IMR-90 (cell line): ENCODE measurements at regions not wholly inside any gene's neighbourhood (a gene's known extent, or its start where the extent isn't known, plus 50 kb on each side); places are given as distances from the start of the nearest gene placed in this dataset.
"Not testable (repeated sequence)": the region's sequence is repeated elsewhere in the genome, so short reads cannot be mapped to it uniquely, and the experiment has no call there.

ENCODE experiments used
- ATAC-seq: fragments of 200-7000 bp; cut with Tn5 transposase; 2 replicates; pipeline ENCODE4 v1.9.1; 2020; ENCODE audit warnings: low read depth, mild to moderate bottlenecking, moderate library complexity
- BruUV-seq: library from RNA; stranded (reverse); fragments of 400-500 nt; replicated peaks from 2 replicates; lab custom pipeline; 2021; lab: Mats Ljungman, UMichigan
- CTCF ChIA-PET: fragments of 300-600 bp; formaldehyde crosslinking; extraction: SDS; loops from one replicate; lab custom pipeline; 2021; ENCODE audit warnings: antibody characterized with exemption; lab: Yijun Ruan, JAX
- POLR2A ChIA-PET: fragments of 300-600 bp; sonication (Branson Sonifier 250); formaldehyde crosslinking; loops from one replicate; lab custom pipeline; 2022; ENCODE audit warnings: antibody characterized with exemption; ENCODE audit not compliant: unreplicated experiment; lab: Charles Lee
- DNase-seq: peaks from one replicate; pipeline ENCODE4 v3.0.0; 2013
- H2AFZ ChIP-seq: replicated peaks from 2 replicates; pipeline ENCODE3; 2013; ENCODE audit warnings: low read length, mild to moderate bottlenecking; ENCODE audit not compliant: poor library complexity
- H2AK5ac ChIP-seq: 2 replicates; pipeline ENCODE4 v1.6.1; 2013; ENCODE audit warnings: low read depth, low read length, inconsistent platforms
- H2AK9ac ChIP-seq: replicated peaks from 2 replicates; pipeline ENCODE3; 2013; ENCODE audit warnings: mild to moderate bottlenecking, low read depth, low read length, moderate library complexity; ENCODE audit not compliant: poor library complexity
- H2BK120ac ChIP-seq: 2 replicates; pipeline ENCODE4 v1.6.1; 2013; ENCODE audit warnings: low read depth, low read length, inconsistent platforms
- H2BK15ac ChIP-seq: 3 replicates; pipeline ENCODE4 v1.6.1; 2013; ENCODE audit warnings: low read depth, low read length, inconsistent platforms
- H2BK20ac ChIP-seq: 2 replicates; pipeline ENCODE4 v1.6.1; 2013; ENCODE audit warnings: low read depth, mild to moderate bottlenecking, inconsistent platforms, low read length, moderate library complexity
- H2BK5ac ChIP-seq: 2 replicates; pipeline ENCODE4 v1.6.1; 2013; ENCODE audit warnings: mild to moderate bottlenecking, low read depth, low read length, inconsistent platforms; ENCODE audit not compliant: poor library complexity, severe bottlenecking
- H3K14ac ChIP-seq: replicated peaks from 2 replicates; pipeline ENCODE4 v1.6.1; 2013; ENCODE audit warnings: low read depth, low read length, inconsistent platforms
- H3K18ac ChIP-seq: 2 replicates; pipeline ENCODE4 v1.6.1; 2013; ENCODE audit warnings: low read depth, low read length, control low read depth
- H3K23ac ChIP-seq: 2 replicates; pipeline ENCODE4 v1.6.1; 2013; ENCODE audit warnings: low read depth, low read length, inconsistent platforms
- H3K27ac ChIP-seq: 2 replicates; pipeline ENCODE4 v1.5.1; 2013; ENCODE audit warnings: mild to moderate bottlenecking, control low read depth, low read length; ENCODE audit not compliant: insufficient read depth
- H3K27me3 ChIP-seq: 2 replicates; pipeline ENCODE4 v1.6.1; 2013; ENCODE audit warnings: low read length; ENCODE audit not compliant: control insufficient read depth, insufficient read depth
- H3K36me3 ChIP-seq: 2 replicates; pipeline ENCODE4 v1.6.1; 2013; ENCODE audit warnings: low read length, mixed read lengths; ENCODE audit not compliant: control insufficient read depth, insufficient read depth
- H3K4ac ChIP-seq: 2 replicates; pipeline ENCODE4 v1.6.1; 2013; ENCODE audit warnings: low read depth, low read length, inconsistent platforms
- H3K4me1 ChIP-seq: 2 replicates; pipeline ENCODE4 v1.6.1; 2013; ENCODE audit warnings: low read length, mixed read lengths; ENCODE audit not compliant: control insufficient read depth, insufficient read depth
- H3K4me2 ChIP-seq: 2 replicates; pipeline ENCODE4 v1.6.1; 2013; ENCODE audit warnings: low read depth, mild to moderate bottlenecking, control low read depth, low read length, moderate library complexity
- H3K4me3 ChIP-seq: 2 replicates; pipeline ENCODE4 v1.5.1; 2013; ENCODE audit warnings: low read depth, mild to moderate bottlenecking, control low read depth, low read length, moderate library complexity; ENCODE audit not compliant: insufficient read depth
- H3K56ac ChIP-seq: 2 replicates; pipeline ENCODE4 v1.6.1; 2013; ENCODE audit warnings: low read length, inconsistent platforms; ENCODE audit not compliant: insufficient read depth; ENCODE audit errors: extremely low read depth
- H3K79me1 ChIP-seq, 2 experiments: 2 replicates each; pipeline ENCODE4 v1.6.1; 2013; ENCODE audit warnings: low read length in 2 of 2, inconsistent platforms in 1 of 2, low read depth in 1 of 2
- H3K9ac ChIP-seq: 2 replicates; pipeline ENCODE4 v1.6.1; 2013; ENCODE audit warnings: low read depth, low read length, control low read depth
- H3K9me1 ChIP-seq: 2 replicates; pipeline ENCODE4 v1.6.1; 2013; ENCODE audit warnings: low read length, inconsistent platforms; ENCODE audit not compliant: insufficient read depth
- H3K9me3 ChIP-seq: 2 replicates; pipeline ENCODE4 v1.6.1; 2013; ENCODE audit warnings: low read length; ENCODE audit not compliant: control insufficient read depth, insufficient read depth
- H4K20me1 ChIP-seq: 2 replicates; pipeline ENCODE4 v1.6.1; 2013; ENCODE audit warnings: low read length, inconsistent platforms; ENCODE audit not compliant: insufficient read depth
- H4K5ac ChIP-seq: 2 replicates; pipeline ENCODE4 v1.6.1; 2013; ENCODE audit warnings: mild to moderate bottlenecking, low read depth, low read length, control low read depth
- H4K8ac ChIP-seq, 2 experiments: 2 replicates each; pipeline ENCODE4 v1.6.1; 2013; ENCODE audit warnings: low read depth in 2 of 2, low read length in 2 of 2, control low read depth in 1 of 2, inconsistent platforms in 1 of 2
- H4K91ac ChIP-seq: 2 replicates; pipeline ENCODE4 v1.6.1; 2013; ENCODE audit warnings: low read depth, low read length, inconsistent platforms; ENCODE audit not compliant: insufficient read depth
- dilution Hi-C: fragments of 300-500 bp; cut with HindIII; formaldehyde crosslinking; loops from one replicate; pipeline ENCODE4 v1.14.3; 2018; ENCODE audit warnings: low sequenced_read_pairs; ENCODE audit not compliant: unreplicated experiment
- in situ Hi-C: fragments of 300-500 bp; cut with MboI; formaldehyde crosslinking; loops from 3 replicates; pipeline ENCODE4 v1.14.3; 2019; ENCODE audit warnings: low sequenced_read_pairs, inconsistent platforms, mixed read lengths
- intact Hi-C: fragments of 100-400 bp; cut with micrococcal nuclease; formaldehyde crosslinking; loops from 2 replicates; pipeline ENCODE4 v1.10.0; 2022

DNA sequence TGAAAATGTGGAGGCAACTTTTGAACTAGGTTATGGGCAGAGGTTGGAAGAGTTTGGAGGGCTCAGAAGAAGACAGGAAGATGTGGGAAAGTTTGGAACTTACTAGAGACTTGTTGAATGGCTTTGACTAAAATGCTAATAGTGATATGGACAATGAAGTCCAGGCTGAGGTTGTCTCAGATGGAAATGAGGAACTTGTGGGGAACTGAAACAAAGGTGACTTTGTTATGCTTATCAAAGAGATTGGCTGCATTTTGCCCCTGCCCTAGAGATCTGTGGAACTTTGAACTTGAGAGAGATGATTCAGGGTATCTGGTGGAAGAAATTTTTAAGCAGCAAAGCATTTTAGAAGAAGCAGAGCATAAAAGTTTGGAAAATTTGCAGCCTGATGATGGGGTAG is 499.7 kb upstream of the ATP2B1 start:
- dilution Hi-C loops, H2AK5ac ChIP-seq: not testable (repeated sequence)

More for the DNA sequence above, 499.7 kb upstream of the ATP2B1 start:
- ATAC-seq, H3K36me3 ChIP-seq, H3K9ac ChIP-seq, in situ Hi-C loops, H2BK20ac ChIP-seq, BruUV-seq, H2BK120ac ChIP-seq, CTCF ChIA-PET, DNase-seq, H3K27me3 ChIP-seq, H2BK15ac ChIP-seq, intact Hi-C loops, H2AFZ ChIP-seq, H4K20me1 ChIP-seq, H3K4me3 ChIP-seq, H4K8ac ChIP-seq, H3K56ac ChIP-seq, H3K4me2 ChIP-seq, H3K4me1 ChIP-seq, H3K9me3 ChIP-seq, H3K27ac ChIP-seq, H2AK9ac ChIP-seq, H4K5ac ChIP-seq, H3K79me1 ChIP-seq, H3K4ac ChIP-seq, H3K18ac ChIP-seq, H3K14ac ChIP-seq, H3K9me1 ChIP-seq, H2BK5ac ChIP-seq, H4K91ac ChIP-seq, H3K23ac ChIP-seq: not testable (repeated sequence)
- POLR2A ChIA-PET, result interaction anchor here (0.8 kb wide), 1 partner anchor 692 kb away, joined by 3 read pairs; no protein-coding TSS in a partner anchor
